ENCODE measurements at regions not wholly inside any gene's neighbourhood (a gene's known extent, or its start where the extent isn't known, plus 50 kb on each side); places are given as distances from the start of the nearest gene placed in this dataset.

- no peak overlapping the region for H4K5ac ChIP-seq (ENCODE audit: low read depth, low read length)
- H3K4ac ChIP-seq (ENCODE audit: low read depth, low read length): no peak overlapping the region
- H3K9me1 ChIP-seq (ENCODE audit: insufficient read depth, low read length): peaks cover 11% of the 10 kb centered on the region; the same call in 1 of the 2 replicates
- H4K20me1 ChIP-seq (ENCODE audit: insufficient read depth, low read length): peaks cover 51% of the 10 kb centered on the region
- CTCF ChIA-PET: interaction anchor here (0.9 to 1.8 kb wide), 2 partner anchors 38 to 56 kb away, joined by 3 to 5 read pairs; no protein-coding TSS in a partner anchor
- no peak overlapping the region for H2BK5ac ChIP-seq (ENCODE audit: low read depth, low read length, poor library complexity, severe bottlenecking)
- H3K27ac ChIP-seq (ENCODE audit: insufficient read depth, low read length): no peak overlapping the region
- no peak overlapping the region for H3K18ac ChIP-seq (ENCODE audit: low read depth, low read length)
- no peaks in the 10 kb centered on the region for H3K27me3 ChIP-seq (ENCODE audit: control insufficient read depth, insufficient read depth, low read length)
- H2BK15ac ChIP-seq (ENCODE audit: low read depth, low read length): no peak overlapping the region
- H3K9me3 ChIP-seq (ENCODE audit: control insufficient read depth, insufficient read depth, low read length): no peaks in the 10 kb centered on the region
- H3K4me1 ChIP-seq (ENCODE audit: control insufficient read depth, insufficient read depth, low read length): peaks cover 13% of the 10 kb centered on the region; the same call in 1 of the 2 replicates
- intact Hi-C loops (cut with micrococcal nuclease) (no loop called here), dilution Hi-C loops (cut with HindIII; ENCODE audit: low sequenced_read_pairs, unreplicated experiment) (no loop called here), in situ Hi-C loops (cut with MboI; ENCODE audit: low sequenced_read_pairs) (no loop called here)
- DNase-seq: no peak
- H3K4me2 ChIP-seq (ENCODE audit: low read depth, low read length): no peak overlapping the region
- H2BK120ac ChIP-seq (ENCODE audit: low read depth, low read length): no peak overlapping the region
- WGBS, 2 experiments (ENCODE audit: extremely low coverage in 2 of 2, insufficient read length in 1 of 2): 89% methylated on average over 21 of the region's 34 CpGs; no CpG with 5 or more reads in 1 of the 2 experiments
- H3K79me1 ChIP-seq (ENCODE audit: low read depth in 1 of 2, low read length in 2 of 2): peaks cover 12 to 50% of the 10 kb centered on the region in 2 experiments; a peak in 3 of 4 replicates
- no TSS peak for BruUV-seq (replicated peaks)
- POLR2A ChIA-PET (ENCODE audit: unreplicated experiment): no interaction called here
- H2BK20ac ChIP-seq (ENCODE audit: low read depth, low read length): no peak overlapping the region
- H3K14ac ChIP-seq (replicated peaks; ENCODE audit: low read depth, low read length): no peak overlapping the region
- H2AK9ac ChIP-seq (replicated peaks; ENCODE audit: low read depth, low read length, poor library complexity): peak overlapping the region; percentile 7
- H2AFZ ChIP-seq (replicated peaks; ENCODE audit: low read length, poor library complexity): no peak overlapping the region
- H3K4me3 ChIP-seq (ENCODE audit: insufficient read depth, low read depth, low read length): no peak overlapping the region
- no peak for ATAC-seq (ENCODE audit: low read depth)
- no peak overlapping the region for H3K56ac ChIP-seq (ENCODE audit: extremely low read depth, insufficient read depth, low read length)
- H4K91ac ChIP-seq (ENCODE audit: insufficient read depth, low read depth, low read length): no peak overlapping the region
- H2AK5ac ChIP-seq (ENCODE audit: low read depth, low read length): no peak overlapping the region
- no peaks in the 10 kb centered on the region; the same call in 1 of the 2 replicates for H3K36me3 ChIP-seq (ENCODE audit: control insufficient read depth, insufficient read depth, low read length)
- H3K23ac ChIP-seq (ENCODE audit: low read depth, low read length): no peak overlapping the region
- TF ChIP-seq CHD1 (IDR thresholded peaks at IDR 0.05; ENCODE audit: low read depth, low read length): no peak
- TF ChIP-seq MXI1 (IDR thresholded peaks at IDR 0.05; ENCODE audit: borderline replicate concordance, low read depth, low read length): no peak
- no peak for TF ChIP-seq FOS (IDR thresholded peaks at IDR 0.05; ENCODE audit: low read depth, low read length)
- TF ChIP-seq, protein P1, sequence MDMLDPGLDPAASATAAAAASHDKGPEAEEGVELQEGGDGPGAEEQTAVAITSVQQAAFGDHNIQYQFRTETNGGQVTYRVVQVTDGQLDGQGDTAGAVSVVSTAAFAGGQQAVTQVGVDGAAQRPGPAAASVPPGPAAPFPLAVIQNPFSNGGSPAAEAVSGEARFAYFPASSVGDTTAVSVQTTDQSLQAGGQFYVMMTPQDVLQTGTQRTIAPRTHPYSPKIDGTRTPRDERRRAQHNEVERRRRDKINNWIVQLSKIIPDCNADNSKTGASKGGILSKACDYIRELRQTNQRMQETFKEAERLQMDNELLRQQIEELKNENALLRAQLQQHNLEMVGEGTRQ (IDR thresholded peaks at IDR 0.05; ENCODE audit: low read depth, low read length): no peak
- no peak for TF ChIP-seq CEBPB (IDR thresholded peaks at IDR 0.05; ENCODE audit: low read depth, low read length)
- TF ChIP-seq, protein P2, sequence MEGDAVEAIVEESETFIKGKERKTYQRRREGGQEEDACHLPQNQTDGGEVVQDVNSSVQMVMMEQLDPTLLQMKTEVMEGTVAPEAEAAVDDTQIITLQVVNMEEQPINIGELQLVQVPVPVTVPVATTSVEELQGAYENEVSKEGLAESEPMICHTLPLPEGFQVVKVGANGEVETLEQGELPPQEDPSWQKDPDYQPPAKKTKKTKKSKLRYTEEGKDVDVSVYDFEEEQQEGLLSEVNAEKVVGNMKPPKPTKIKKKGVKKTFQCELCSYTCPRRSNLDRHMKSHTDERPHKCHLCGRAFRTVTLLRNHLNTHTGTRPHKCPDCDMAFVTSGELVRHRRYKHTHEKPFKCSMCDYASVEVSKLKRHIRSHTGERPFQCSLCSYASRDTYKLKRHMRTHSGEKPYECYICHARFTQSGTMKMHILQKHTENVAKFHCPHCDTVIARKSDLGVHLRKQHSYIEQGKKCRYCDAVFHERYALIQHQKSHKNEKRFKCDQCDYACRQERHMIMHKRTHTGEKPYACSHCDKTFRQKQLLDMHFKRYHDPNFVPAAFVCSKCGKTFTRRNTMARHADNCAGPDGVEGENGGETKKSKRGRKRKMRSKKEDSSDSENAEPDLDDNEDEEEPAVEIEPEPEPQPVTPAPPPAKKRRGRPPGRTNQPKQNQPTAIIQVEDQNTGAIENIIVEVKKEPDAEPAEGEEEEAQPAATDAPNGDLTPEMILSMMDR (conservative IDR thresholded peaks at IDR 0.05; ENCODE audit: low read depth, low read length): no peak
- TF ChIP-seq BHLHE40 (IDR thresholded peaks at IDR 0.05; ENCODE audit: low read depth, low read length): no peak
- TF ChIP-seq RAD21 (IDR thresholded peaks at IDR 0.05; ENCODE audit: low read length): no peak
- TF ChIP-seq ELK1 (IDR thresholded peaks at IDR 0.05; ENCODE audit: borderline replicate concordance, low read depth, low read length): no peak
- TF ChIP-seq MAFK (IDR thresholded peaks at IDR 0.05; ENCODE audit: low read depth, low read length): no peak
- TF ChIP-seq NFE2L2 (IDR thresholded peaks at IDR 0.05; ENCODE audit: low read depth, low read length): no peak
- TF ChIP-seq RCOR1 (IDR thresholded peaks at IDR 0.05; ENCODE audit: insufficient replicate concordance, low read length): no peak
- no peak for TF ChIP-seq POLR2A (IDR thresholded peaks at IDR 0.05; ENCODE audit: low read depth, low read length)
- H4K8ac ChIP-seq (ENCODE audit: low read depth in 2 of 2, low read length in 2 of 2): no peak overlapping the region
- H3K9ac ChIP-seq (ENCODE audit: low read depth, low read length): no peak overlapping the region
Observed at GRCh38 chr22:25365491-25366261, 146.2 kb downstream of the CRYBB2 start.

All from IMR-90 (cell line).